PC-3 (cell line): ENCODE measurements at regions not wholly inside any gene's neighbourhood (a gene's known extent, or its start where the extent isn't known, plus 50 kb on each side); places are given as distances from the start of the nearest gene placed in this dataset.

ENCODE experiments used
- ATAC-seq: fragments of 200-7000 bp; cut with Tn5 transposase; 2 replicates; pipeline ENCODE4 v1.9.1; 2020; ENCODE audit warnings: mild to moderate bottlenecking, moderate library complexity
- BruUV-seq: library from RNA; stranded (reverse); fragments of 400-500 nt; replicated peaks from 2 replicates; lab custom pipeline; 2021; lab: Mats Ljungman, UMichigan
- CTCF ChIA-PET: fragments of 300-600 bp; sonication (Branson Sonifier 250); formaldehyde crosslinking; loops from one replicate; lab custom pipeline; 2022; ENCODE audit warnings: antibody characterized with exemption; lab: Charles Lee
- POLR2A ChIA-PET: fragments of 300-600 bp; sonication (Branson Sonifier 250); formaldehyde crosslinking; loops from one replicate; lab custom pipeline; 2022; ENCODE audit warnings: antibody characterized with exemption; ENCODE audit not compliant: unreplicated experiment; lab: Charles Lee
- DNase-seq: peaks from one replicate; pipeline ENCODE4 v3.0.0-alpha.2; 2015
- H2AFZ ChIP-seq: fragments of 300-600 bp; sonication (generic); 2 replicates; pipeline ENCODE4 v1.6.0; 2016; ENCODE audit warnings: antibody characterized with exemption, low read length
- H3F3A ChIP-seq: fragments of 300-600 bp; sonication (generic); one replicate; pipeline ENCODE4 v1.6.0; 2017; ENCODE audit warnings: antibody characterized with exemption, low read length, control low read depth, mild to moderate bottlenecking; ENCODE audit not compliant: unreplicated experiment
- H3K27ac ChIP-seq: fragments of 300-600 bp; sonication (generic); 2 replicates; pipeline ENCODE4 v1.5.1; 2016; ENCODE audit warnings: mild to moderate bottlenecking, low read length
- H3K27me3 ChIP-seq: fragments of 300-600 bp; sonication (generic); 2 replicates; pipeline ENCODE4 v1.6.1; 2016; ENCODE audit warnings: low read length, mixed read lengths
- H3K36me3 ChIP-seq: fragments of 300-600 bp; sonication (generic); 2 replicates; pipeline ENCODE4 v1.6.1; 2016; ENCODE audit warnings: low read depth, mixed run types, low read length, mixed read lengths
- H3K4me1 ChIP-seq: fragments of 300-600 bp; sonication (generic); 2 replicates; pipeline ENCODE4 v1.5.1; 2016; ENCODE audit warnings: low read length; ENCODE audit not compliant: insufficient read depth
- H3K4me2 ChIP-seq: fragments of 300-600 bp; sonication (generic); 2 replicates; pipeline ENCODE4 v1.6.0; 2016; ENCODE audit warnings: low read length
- H3K4me3 ChIP-seq: fragments of 300-600 bp; sonication (generic); 2 replicates; pipeline ENCODE4 v1.5.1; 2016; ENCODE audit warnings: mild to moderate bottlenecking, low read length, mixed read lengths
- H3K79me2 ChIP-seq: fragments of 300-600 bp; sonication (generic); 2 replicates; pipeline ENCODE4 v1.6.1; 2017; ENCODE audit warnings: low read length, mixed read lengths
- H3K9ac ChIP-seq: fragments of 300-600 bp; sonication (generic); 2 replicates; pipeline ENCODE4 v1.6.0; 2016; ENCODE audit warnings: mild to moderate bottlenecking, low read length
- H3K9me2 ChIP-seq: fragments of 300-600 bp; sonication (generic); replicated peaks from 2 replicates; pipeline ENCODE4 v1.6.1; 2016; ENCODE audit warnings: mixed run types, low read length, mixed read lengths
- H3K9me3 ChIP-seq: fragments of 300-600 bp; sonication (generic); 2 replicates; pipeline ENCODE4 v1.6.1; 2016; ENCODE audit warnings: low read length, mixed read lengths
- H4K20me1 ChIP-seq: fragments of 300-600 bp; sonication (generic); 2 replicates; pipeline ENCODE4 v1.6.1; 2016; ENCODE audit warnings: low read length, mixed read lengths
- EZH2 ChIP-seq: fragments of 300-600 bp; sonication (generic); IDR thresholded peaks from one replicate; pipeline ENCODE4 v1.6.1; 2017; ENCODE audit warnings: antibody characterized with exemption, mild to moderate bottlenecking, low read length; ENCODE audit not compliant: unreplicated experiment
- EZH2phosphoT487 ChIP-seq: fragments of 300-600 bp; sonication (generic); IDR thresholded peaks from 2 replicates; pipeline ENCODE4 v1.6.1; 2018; ENCODE audit warnings: mild to moderate bottlenecking, antibody characterized with exemption, low read length, borderline replicate concordance
- intact Hi-C: fragments of 100-400 bp; cut with micrococcal nuclease; formaldehyde crosslinking; loops from 2 replicates; pipeline ENCODE4 v1.9.0; 2023
- TF ChIP-seq, protein P1 (sequence below): fragments of 300-600 bp; sonication (generic); conservative IDR thresholded peaks from 2 replicates; pipeline ENCODE4 v1.5.1; 2017; ENCODE audit warnings: antibody characterized with exemption, low read depth, mild to moderate bottlenecking, low read length

DNA sequence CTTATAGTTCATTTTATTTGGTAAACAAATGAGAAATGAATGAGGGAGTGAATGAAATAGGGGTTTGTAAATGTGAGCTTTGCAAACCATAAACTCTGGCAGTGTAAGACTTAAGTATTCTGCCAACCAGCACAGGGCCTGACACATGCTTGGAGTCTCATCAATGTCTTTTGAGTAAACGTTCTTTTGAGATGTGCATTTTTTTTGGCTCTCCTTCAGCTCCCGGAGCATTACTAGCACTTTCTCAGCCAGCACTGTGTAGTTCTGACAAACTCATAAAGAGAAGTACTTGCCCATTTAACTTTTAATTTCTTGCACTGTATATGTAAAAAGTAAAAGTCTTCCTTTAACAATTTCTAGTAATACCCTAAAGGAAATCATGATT, 245.3 kb downstream of the HS3ST1 start:
- CTCF ChIA-PET: no interaction called here
- H3K36me3 ChIP-seq: no peaks in the 10 kb centered on the region
- H2AFZ ChIP-seq: no peak overlapping the region
- POLR2A ChIA-PET: no interaction called here
- no peak for TF ChIP-seq EZH2
- TF ChIP-seq, protein P1, sequence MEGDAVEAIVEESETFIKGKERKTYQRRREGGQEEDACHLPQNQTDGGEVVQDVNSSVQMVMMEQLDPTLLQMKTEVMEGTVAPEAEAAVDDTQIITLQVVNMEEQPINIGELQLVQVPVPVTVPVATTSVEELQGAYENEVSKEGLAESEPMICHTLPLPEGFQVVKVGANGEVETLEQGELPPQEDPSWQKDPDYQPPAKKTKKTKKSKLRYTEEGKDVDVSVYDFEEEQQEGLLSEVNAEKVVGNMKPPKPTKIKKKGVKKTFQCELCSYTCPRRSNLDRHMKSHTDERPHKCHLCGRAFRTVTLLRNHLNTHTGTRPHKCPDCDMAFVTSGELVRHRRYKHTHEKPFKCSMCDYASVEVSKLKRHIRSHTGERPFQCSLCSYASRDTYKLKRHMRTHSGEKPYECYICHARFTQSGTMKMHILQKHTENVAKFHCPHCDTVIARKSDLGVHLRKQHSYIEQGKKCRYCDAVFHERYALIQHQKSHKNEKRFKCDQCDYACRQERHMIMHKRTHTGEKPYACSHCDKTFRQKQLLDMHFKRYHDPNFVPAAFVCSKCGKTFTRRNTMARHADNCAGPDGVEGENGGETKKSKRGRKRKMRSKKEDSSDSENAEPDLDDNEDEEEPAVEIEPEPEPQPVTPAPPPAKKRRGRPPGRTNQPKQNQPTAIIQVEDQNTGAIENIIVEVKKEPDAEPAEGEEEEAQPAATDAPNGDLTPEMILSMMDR: no peak
- no peak for TF ChIP-seq EZH2phosphoT487
- H3K4me2 ChIP-seq: no peak overlapping the region
- H3F3A ChIP-seq: no peaks in the 10 kb centered on the region
- H3K79me2 ChIP-seq: no peaks in the 10 kb centered on the region
- no peak overlapping the region for H3K9ac ChIP-seq
- H3K27me3 ChIP-seq: no peaks in the 10 kb centered on the region
- H3K9me2 ChIP-seq: no peaks in the 10 kb centered on the region
- no TSS peak for BruUV-seq
- H3K27ac ChIP-seq: no peak overlapping the region
- intact Hi-C loops: no loop called here
- DNase-seq (no peak), ATAC-seq (no peak)
- H3K4me1 ChIP-seq: no peaks in the 10 kb centered on the region; the same call in 1 of the 2 replicates
- H3K4me3 ChIP-seq: no peak overlapping the region
- H4K20me1 ChIP-seq: no peaks in the 10 kb centered on the region
- no peaks in the 10 kb centered on the region for H3K9me3 ChIP-seq

GRCh38 chr4:11182586-11183355, 245.9 kb downstream of the HS3ST1 start:
- Histone ChIP-seq H3K4me1 (no peaks in the 10 kb centered on the region; the same call in 1 of the 2 replicates), H3K4me3 (no peak overlapping the region), H3K79me2 (no peaks in the 10 kb centered on the region), H3K27ac (no peak overlapping the region; the same call in 1 of the 2 replicates), H2AFZ (no peak overlapping the region), H3K36me3 (no peaks in the 10 kb centered on the region), H3K9ac (no peak overlapping the region), H3K9me2 (no peaks in the 10 kb centered on the region), H3F3A (no peaks in the 10 kb centered on the region), H4K20me1 (no peaks in the 10 kb centered on the region), H3K4me2 (no peak overlapping the region), H3K27me3 (no peaks in the 10 kb centered on the region), H3K9me3 (no peaks in the 10 kb centered on the region)
- BruUV-seq: no TSS peak
- ATAC-seq: no peak
- intact Hi-C loops: no loop called here
- DNase-seq: peak; percentile 57
- ChIA-PET POLR2A (no interaction called here), CTCF (no interaction called here)
- TF ChIP-seq EZH2 (no peak), EZH2phosphoT487 (no peak)
- TF ChIP-seq, protein P1: no peak

DNA sequence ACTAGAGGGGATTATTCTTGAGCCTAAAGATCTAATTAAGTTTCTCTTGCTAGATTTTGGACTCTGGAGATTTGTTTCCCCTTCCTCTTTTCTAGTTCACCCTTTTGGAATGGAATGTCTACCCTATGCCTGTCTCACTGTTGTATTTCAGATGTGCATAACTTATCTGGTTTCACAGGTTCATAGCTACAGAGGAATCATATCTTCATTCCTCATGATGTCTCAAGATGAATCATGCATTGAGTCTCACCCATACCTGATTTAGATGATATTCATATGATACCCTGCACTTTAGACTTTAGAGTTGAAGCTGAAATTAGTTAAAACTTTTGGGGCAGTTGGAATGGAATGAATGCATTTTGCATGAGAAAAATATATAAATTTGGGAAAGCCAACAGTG, 246.7 kb downstream of the HS3ST1 start:
- no peak overlapping the region for H3K9ac ChIP-seq
- H3K4me3 ChIP-seq: no peak overlapping the region
- H3K4me2 ChIP-seq: no peak overlapping the region
- BruUV-seq: no TSS peak
- ATAC-seq (no peak), DNase-seq (peak; percentile 11)
- H4K20me1 ChIP-seq: no peaks in the 10 kb centered on the region
- no peaks in the 10 kb centered on the region for H3K9me2 ChIP-seq
- ChIA-PET POLR2A (no interaction called here), CTCF (no interaction called here)
- TF ChIP-seq EZH2 (no peak), EZH2phosphoT487 (no peak)
- TF ChIP-seq, protein P1: no peak
- H3K36me3 ChIP-seq: no peaks in the 10 kb centered on the region
- no peak overlapping the region for H3K27ac ChIP-seq
- H3K9me3 ChIP-seq: no peaks in the 10 kb centered on the region
- H3K4me1 ChIP-seq: no peaks in the 10 kb centered on the region; the same call in 1 of the 2 replicates
- no peaks in the 10 kb centered on the region for H3K27me3 ChIP-seq
- no peak overlapping the region for H2AFZ ChIP-seq
- intact Hi-C loops: no loop called here
- no peaks in the 10 kb centered on the region for H3K79me2 ChIP-seq
- H3F3A ChIP-seq: no peaks in the 10 kb centered on the region
